HG02852 (cell line): ENCODE measurements at regions not wholly inside any gene's neighbourhood (a gene's known extent, or its start where the extent isn't known, plus 50 kb on each side); places are given as distances from the start of the nearest gene placed in this dataset.

Experiments used
- ATAC-seq: cut with Tn5 transposase; IDR thresholded peaks from one replicate; pipeline ENCODE4 v1.9.1; 2021; ENCODE audit warnings: mild to moderate bottlenecking, moderate library complexity; ENCODE audit not compliant: unreplicated experiment

GRCh38 chr4:182973511-182973911 is 56.3 kb upstream of the DCTD start:
- ATAC-seq: no peak

- ATAC-seq: no peak
Observed at GRCh38 chr4:182971702-182972101, 54.5 kb upstream of the DCTD start.

- peak; percentile 74 for ATAC-seq
Observed at GRCh38 chr4:182969651-182970279, 52.6 kb upstream of the DCTD start.

DNA sequence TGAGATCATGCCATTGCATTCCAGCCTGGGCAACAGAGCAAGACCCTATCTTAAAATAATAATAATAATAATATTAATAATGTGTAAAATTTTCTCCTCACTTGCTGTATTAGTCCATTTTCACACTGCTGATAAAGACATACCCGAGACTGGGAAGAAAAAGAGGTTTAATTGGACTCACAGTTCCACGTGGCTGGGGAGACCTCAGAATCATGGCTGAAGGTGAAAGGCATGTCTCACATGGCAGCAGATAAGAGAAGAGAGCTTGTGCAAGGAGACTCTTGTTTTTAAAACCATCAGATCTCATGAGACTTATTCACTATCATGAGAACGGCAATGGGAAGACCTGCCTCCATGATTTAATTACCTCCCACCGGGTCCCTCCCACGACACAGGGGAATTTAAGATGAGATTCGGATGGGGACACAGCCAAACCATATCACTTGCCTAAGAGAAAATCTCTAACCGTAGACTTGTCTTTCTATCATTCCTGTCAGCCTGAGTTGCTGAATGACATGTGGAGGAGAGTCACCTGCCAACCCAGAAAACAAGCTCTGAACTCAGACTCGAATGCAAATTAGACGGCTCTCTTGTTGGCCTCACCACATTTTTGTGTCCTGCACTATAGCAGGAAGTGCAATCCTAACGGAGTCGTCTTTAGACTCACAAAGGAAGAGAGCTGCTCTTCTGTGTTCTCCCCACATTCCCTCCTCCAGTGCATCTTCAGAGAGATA is 51.9 kb upstream of the DCTD start:
- ATAC-seq: peak; percentile 71

DNA sequence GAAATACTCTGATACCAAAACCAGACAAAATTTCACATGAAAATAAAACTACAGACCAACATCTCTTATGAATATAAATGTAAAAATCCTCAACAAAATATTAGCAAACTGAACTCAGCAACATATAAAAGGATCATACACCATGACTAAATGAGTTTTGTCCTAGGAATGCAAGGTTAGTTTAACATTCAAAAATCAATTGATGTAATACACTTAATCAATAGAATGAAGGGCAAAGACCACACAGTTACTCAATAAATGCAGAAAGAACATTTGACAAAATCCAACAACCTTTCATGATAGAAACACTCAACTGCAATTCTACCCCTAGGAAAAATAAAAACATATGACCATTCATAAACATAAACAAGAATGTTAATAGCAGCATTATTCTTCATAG is 50.2 kb upstream of the DCTD start:
- ATAC-seq: no peak
